ENCODE measurements at regions not wholly inside any gene's neighbourhood (a gene's known extent, or its start where the extent isn't known, plus 50 kb on each side); places are given as distances from the start of the nearest gene placed in this dataset.

DNA sequence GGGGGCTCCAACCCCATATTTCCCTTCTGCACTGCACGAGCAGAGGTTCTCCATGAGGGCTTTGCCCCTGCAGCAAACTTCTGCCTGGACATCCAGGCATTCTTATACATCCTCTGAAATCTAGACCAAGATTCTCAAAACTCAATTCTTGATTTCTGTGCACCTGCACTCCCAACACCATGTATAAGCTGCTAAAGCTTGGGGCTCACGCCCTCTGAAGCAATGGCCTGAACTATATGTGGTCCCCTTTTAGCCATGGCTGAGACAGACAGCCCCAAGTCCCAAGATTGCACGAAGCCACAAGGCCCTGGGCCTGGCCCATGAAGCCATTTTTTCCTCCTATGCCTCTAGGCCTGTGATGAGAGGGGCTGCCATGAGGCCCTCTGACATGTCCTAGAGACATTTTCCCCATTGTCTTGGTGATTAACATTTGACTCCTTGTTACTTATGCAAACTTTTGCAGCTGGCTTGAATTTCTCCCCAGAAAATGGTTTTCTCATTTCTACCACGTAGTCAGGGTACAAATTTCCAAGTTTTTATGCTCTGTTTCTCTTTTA is 468.0 kb upstream of the SLIT2 start:
- TF ChIP-seq, protein P1, sequence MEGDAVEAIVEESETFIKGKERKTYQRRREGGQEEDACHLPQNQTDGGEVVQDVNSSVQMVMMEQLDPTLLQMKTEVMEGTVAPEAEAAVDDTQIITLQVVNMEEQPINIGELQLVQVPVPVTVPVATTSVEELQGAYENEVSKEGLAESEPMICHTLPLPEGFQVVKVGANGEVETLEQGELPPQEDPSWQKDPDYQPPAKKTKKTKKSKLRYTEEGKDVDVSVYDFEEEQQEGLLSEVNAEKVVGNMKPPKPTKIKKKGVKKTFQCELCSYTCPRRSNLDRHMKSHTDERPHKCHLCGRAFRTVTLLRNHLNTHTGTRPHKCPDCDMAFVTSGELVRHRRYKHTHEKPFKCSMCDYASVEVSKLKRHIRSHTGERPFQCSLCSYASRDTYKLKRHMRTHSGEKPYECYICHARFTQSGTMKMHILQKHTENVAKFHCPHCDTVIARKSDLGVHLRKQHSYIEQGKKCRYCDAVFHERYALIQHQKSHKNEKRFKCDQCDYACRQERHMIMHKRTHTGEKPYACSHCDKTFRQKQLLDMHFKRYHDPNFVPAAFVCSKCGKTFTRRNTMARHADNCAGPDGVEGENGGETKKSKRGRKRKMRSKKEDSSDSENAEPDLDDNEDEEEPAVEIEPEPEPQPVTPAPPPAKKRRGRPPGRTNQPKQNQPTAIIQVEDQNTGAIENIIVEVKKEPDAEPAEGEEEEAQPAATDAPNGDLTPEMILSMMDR (IDR thresholded peaks at IDR 0.05; ENCODE audit: low read depth, low read length, poor library complexity, severe bottlenecking), result no peak
- TF ChIP-seq EZH2phosphoT487 (IDR thresholded peaks at IDR 0.05; ENCODE audit: borderline replicate concordance, low read length), result no peak

All from DOHH2 (cell line).